HG03025 (cell line): ENCODE measurements at regions not wholly inside any gene's neighbourhood (a gene's known extent, or its start where the extent isn't known, plus 50 kb on each side); places are given as distances from the start of the nearest gene placed in this dataset.

Experiments
- ATAC-seq: cut with Tn5 transposase; IDR thresholded peaks from one replicate; pipeline ENCODE4 v1.9.1; 2021; ENCODE audit warnings: mild to moderate bottlenecking, moderate library complexity; ENCODE audit not compliant: unreplicated experiment, low FRiP score

DNA sequence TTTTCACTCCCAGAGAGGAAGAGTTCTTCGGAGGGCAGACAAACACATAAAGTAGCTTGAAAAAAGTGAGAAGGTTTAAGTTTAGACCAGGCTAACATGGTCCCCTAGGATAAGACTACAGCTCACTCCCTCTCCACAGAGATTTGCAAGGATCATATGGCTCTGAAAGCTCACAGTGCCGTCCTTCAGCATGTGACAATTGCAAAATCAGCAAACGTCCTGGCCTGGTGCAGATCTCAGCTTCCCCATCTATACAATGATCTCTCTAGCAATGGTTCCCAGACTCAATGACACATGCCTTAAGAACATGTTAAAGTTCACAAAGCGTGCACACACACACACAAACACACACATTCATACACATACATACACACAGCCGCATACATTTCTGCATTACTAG is 327.6 kb downstream of the ACTL7B start:
- ATAC-seq, result no peak

DNA sequence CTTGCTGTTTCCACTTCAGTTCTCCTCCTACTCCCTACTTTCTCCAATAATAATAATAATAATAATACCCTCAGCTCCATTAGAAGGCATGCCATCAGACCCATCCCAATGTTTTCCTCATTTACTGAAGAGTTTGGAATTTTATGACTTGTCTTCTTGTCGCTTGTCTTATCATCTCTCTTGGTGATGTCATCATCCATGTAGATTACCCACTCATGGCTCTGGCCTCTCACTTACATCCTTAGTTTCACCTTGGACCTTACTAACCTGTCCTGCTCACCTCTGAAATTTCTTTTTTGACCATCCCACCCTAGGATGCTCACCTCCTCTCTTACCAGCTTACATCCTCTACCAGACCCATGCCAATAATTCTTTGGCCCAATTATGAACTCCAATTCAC is 329.3 kb downstream of the ACTL7B start:
- ATAC-seq, result no peak

DNA sequence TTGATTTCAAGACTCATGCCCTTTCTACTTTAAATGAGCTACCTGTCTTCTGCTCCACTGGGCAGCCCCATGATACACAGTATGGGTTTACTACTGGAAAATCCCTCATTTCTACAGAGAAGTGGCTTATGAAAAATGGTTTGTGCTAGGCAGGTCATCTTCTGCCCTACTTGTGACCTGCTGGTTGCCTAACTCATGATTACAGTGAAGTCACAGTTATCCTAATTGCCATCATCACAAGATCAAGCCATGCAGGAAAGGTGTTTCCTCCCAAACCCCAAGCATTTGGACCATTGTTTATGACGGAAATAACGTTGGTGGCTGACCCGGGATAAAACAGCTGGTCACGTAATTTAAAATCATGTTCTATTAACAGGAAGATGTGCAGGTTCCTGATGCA is 330.6 kb downstream of the ACTL7B start:
- no peak for ATAC-seq

DNA sequence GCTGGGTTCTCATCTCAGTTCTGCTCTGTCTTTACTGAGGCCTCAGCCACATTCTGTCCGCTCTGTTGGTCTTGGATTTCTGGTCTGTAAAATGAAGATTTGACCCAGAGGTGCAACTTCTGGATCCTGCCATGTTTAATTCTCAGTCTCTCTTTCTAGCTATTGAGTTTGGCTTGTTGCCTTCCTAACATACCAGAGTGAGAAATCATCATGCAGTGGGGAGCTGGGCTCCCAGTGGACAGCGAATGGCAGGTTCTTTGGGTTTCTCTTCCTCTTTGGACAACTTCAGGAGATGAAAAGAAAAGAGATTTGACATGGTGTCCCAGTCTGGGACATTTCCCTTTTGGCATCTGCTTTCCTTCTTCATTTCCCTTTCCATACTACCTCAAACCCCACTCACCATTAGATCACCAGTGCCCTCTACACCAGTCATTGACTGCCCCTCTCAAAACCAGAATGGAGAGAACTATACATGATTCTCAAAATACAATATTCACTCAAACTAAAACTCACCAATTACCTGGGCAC is 334.7 kb downstream of the ACTL7B start:
- ATAC-seq, result no peak

DNA sequence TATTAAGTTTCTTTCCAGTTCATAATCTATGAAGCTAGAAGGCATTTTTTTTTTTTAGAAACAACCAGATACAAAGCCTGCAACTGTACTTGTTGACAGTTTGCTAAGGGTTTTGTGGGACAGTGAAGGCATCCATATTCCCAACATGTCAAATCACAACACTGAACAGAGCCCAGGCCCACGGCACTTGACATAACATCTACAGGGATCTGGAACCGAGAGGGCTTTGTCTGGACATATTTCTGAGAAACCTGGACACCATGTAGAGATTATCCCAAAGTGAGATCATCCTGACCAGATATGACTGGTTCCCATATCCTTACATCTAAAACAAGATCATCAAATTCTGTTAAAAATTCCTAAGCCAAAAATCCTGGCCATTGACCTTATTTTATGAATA is 336.3 kb downstream of the ACTL7B start:
- ATAC-seq, result no peak

DNA sequence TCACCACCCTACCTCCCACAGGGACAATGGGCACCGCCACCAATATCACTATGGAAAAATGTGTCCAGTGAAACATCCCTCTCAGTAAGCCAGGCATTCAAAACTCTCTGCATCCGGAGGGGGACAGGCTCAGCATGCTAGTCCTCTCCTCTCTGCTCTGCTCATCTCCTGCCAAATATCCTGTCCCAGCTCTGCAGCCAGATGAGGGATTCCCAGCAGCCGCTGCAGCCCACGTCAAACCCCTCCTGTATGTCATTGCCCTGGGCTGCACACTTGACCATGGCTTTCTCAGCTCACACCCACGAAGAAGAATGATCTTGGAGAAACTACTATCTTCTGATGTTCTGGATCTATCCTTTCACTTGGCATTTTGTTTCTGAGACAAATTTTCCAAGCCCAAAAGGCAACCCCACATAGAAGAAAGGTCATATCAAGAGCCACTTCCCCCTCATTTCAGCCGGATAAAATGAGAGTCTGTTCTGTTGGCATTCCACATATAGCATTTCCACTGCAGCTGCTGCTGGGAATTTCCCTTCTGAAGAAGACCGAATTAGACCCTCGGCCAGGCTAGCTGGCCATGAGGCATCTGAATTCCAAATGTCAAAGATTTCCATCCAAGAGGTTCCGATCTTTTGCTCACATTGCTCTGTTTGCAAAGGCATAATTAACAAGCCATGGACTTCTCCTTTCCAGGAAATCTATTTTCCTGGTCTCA is 338.0 kb downstream of the ACTL7B start:
- no peak for ATAC-seq

DNA sequence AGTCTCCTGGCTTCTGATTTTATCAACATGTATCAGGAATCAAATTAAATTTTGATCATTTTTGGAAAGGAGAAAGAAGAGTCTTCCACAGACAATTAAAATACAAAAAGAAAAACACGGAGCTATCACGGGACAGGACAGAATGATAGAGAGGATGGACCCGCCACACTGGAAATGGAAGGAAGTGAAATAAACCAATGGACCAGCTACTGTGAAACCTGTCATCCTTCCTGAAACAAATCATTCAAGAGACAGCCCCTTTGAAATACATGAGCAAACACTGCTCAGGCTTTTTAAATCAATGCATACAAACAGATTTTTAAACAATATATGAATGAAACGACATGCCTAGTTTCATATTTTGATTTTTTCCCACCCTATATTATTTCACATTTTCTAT is 339.4 kb downstream of the ACTL7B start:
- ATAC-seq, result no peak

GRCh38 chr9:108515856-108516255 is 339.9 kb downstream of the ACTL7B start:
- ATAC-seq, result no peak

GRCh38 chr9:108512426-108513173 is 343.2 kb downstream of the ACTL7B start:
- ATAC-seq, result no peak

GRCh38 chr9:108511307-108511706 is 344.5 kb downstream of the ACTL7B start:
- ATAC-seq, result no peak

- no peak for ATAC-seq
These were observed 358.9 kb downstream of the ACTL7B start for GRCh38 chr9:108496846-108497245.

GRCh38 chr9:108489567-108489966 is 366.2 kb downstream of the ACTL7B start:
- ATAC-seq, result no peak

GRCh38 chr9:108486831-108487230 is 369.0 kb downstream of the ACTL7B start:
- ATAC-seq, result no peak

GRCh38 chr9:108484468-108484867 is 371.3 kb downstream of the ACTL7B start:
- ATAC-seq, result no peak

GRCh38 chr9:108483676-108484075 is 372.1 kb downstream of the ACTL7B start:
- no peak for ATAC-seq

GRCh38 chr9:108479989-108480652 is 375.7 kb downstream of the ACTL7B start:
- no peak for ATAC-seq

DNA sequence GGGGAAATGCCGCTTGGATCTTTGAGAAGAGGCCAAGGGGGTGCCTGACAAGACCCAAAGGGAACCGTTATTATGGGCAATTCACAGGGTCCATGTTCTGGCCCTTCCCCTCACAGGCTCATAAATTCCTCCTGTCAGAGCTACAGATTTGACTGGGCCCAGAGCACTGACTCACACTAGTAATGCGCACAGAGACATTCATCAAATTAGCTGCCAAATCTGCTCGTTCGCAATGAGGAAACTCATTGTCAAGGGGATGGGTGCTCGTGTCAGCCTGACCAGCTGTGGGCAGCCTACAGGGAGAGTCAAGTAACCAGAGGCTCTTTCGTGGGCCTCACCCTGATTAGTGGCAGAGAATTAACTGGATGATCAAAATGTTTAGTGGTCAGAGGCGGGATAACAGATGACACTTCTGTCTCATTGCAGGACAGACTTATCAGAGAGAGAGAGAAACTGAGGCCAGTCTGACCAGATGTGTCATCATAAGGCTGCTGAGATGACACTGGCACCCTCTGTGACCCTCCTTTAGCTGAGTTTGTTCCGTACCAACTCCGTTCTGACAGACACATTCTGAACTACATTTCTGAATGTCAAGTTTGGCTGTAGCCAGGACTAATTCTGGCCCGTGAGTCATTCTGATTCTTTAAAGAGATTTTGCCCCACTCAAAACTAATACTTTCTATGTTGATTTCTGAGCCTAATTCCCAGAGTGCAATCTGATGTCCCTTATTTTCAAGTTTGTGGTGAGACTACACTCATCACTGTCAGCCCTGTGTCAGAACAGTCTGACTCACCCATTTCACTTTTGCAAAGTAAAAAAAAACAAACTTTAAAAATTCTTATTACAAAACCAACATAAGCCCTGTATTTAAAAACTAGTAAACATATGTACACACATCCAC is 377.1 kb downstream of the ACTL7B start:
- ATAC-seq, result peak; percentile 62

DNA sequence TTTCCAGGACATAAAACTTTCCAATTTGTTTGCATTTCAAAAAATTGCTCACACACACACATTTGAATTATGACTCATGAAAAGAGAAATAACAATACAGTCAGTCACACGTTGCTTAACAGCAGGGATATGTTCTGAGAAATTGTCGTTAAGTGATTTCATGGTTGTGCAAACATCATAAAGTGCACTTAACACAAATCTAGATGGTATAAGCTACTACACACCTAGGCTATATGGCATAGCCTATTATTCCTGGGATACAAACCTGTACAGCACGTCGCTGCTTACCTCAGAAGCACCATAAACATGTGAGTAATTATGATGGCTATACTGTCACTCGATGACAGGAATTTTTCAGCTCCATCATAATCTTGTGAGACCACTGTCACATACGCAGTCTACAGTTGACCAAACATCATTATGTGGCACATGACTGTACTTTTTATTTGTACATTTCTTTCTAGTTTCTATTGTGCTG is 378.2 kb downstream of the ACTL7B start:
- ATAC-seq, result no peak

DNA sequence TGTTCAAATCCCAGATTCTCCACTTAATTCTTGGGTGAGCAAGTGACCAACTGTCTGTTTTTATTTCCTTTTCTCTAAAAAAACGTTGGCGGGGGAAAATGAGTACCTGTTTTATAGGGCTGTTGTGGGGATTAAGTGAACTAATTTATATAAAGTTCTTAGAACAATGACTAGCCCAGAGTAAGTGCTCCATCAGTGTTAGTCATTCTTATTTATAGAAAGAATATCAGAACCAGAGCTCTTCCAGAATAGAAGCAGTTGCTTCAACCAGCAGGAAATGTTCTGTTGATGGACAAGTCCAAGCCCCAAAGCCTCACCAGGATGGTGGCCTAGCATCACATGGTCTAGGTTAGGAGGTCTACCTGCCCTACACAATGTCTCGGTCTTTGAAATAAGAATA is 379.2 kb downstream of the ACTL7B start:
- no peak for ATAC-seq

GRCh38 chr9:108475813-108476212 is 380.0 kb downstream of the ACTL7B start:
- no peak for ATAC-seq
